Sciatic nerve (tissue), 2 donors: ENCODE measurements at regions not wholly inside any gene's neighbourhood (a gene's known extent, or its start where the extent isn't known, plus 50 kb on each side); places are given as distances from the start of the nearest gene placed in this dataset.

Experiments used
- ATAC-seq: fragments of 200-7000 bp; cut with Tn5 transposase; one replicate; pipeline ENCODE4 v1.9.1; 2020; ENCODE audit warnings: mild to moderate bottlenecking, moderate library complexity
- DNase-seq: peaks from one replicate; pipeline ENCODE4 v3.0.0-alpha.2; 2020; ENCODE audit warnings: low spot score
- intact Hi-C: fragments of 100-400 bp; cut with DNase I; formaldehyde crosslinking; loops from one replicate; pipeline ENCODE4 v1.14.2; 2022
- donor health status: DM: no; HTN: no; CAD: no.
- donor health status: DM: no; HTN: no; CAD: no.

DNA sequence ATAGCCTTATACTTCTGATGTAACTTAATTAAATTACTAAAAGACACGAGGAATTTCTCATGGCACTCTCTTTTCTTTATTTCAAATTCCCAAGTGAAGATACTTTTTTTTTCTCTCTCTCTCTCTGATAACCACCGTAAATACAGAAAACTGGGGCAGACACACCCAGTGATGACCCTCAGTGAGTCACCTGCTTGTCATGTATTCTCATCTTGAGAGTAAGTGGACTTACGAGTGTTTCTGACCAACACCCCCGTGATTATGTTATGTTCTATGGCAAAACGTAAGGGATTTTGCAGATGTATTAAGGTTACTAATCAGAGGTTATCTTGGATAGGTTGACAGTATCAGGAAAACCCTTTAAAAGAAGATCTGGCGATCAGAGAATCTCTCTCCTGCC lies 348.8 kb upstream of the ZNF717 start:
- intact Hi-C loops = no loop called here
- DNase-seq (no peak), ATAC-seq (no peak)

DNA sequence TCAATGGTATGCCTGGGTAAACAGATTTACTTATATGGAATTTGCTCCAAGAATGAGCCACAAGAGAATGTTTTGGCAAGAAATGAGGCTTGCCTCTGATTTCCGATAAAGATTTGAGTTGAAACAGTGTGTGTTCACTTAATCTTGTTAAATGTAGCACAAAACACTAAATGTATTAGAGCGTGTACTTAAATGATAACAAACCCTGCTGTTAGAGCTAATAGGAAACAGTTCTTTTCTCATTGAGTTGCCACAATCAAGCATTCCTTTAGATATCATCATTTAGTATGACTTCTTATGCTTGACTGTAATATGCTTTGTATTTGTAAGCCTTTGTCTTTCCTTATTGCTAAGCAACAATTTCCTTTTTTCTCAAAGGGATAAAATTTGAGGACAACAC lies 353.6 kb upstream of the ZNF717 start:
- intact Hi-C loops = no loop called here
- no peak for ATAC-seq

DNA sequence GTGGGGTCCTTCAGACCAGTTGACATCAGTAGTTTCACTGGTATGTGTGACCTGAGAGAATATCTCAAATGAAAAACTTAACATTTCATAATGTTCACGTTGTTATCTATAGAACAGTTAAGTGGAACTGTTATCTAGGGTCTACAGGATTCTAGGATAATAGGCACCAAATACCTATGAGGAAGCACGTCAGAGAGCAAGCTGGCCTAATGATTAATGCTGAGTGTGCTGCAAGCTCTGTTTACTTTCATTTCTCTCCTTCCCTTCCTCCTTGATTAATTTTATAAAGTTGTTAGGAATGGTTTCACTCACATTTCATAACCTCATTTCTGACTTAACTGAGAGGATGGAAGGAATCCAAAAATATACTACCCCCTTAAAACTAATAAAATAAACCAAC lies 362.5 kb upstream of the ZNF717 start:
- ATAC-seq (no peak), DNase-seq (no peak)
- intact Hi-C loops = no loop called here

More for the DNA sequence above, 353.6 kb upstream of the ZNF717 start:
- DNase-seq = no peak

DNA sequence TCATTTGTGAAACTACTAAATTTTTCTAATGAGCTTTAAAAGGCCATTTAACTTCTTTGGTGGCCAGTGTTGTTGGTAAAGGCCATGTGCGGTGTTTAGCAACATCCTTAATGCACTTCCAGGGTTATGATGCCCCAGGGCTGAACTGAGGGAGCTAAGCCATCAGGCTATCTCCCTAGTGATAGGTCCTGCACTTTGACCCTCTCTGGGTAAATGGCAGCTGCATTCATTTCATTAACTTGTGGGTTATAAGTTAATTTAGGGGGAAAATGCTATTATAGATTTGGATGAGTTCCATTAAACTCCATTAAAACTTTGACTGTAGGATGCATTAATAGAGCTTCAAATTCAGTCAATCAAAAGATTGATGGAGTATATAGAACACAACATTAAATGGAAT lies 366.7 kb upstream of the ZNF717 start:
- no peak for DNase-seq
- intact Hi-C loops = no loop called here
- ATAC-seq = no peak

DNA sequence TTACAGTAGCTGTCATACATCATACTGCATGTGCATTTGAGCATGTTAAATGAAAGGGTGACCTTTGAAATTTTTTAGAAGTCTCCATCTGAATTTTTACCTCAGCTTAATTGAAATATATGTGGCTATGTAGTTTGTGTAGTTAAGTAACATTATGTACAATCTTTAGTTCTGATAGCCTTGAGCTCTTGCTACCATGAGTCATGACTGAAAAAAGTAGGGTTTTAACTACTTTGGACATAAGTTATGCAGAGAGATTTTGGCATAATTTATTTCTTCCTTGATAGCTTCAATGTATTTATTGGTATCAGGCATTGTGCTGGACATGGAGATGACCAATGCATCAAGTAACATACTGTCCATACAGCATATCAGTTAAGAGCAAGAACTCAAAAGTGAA lies 376.5 kb upstream of the ZNF717 start:
- ATAC-seq (no peak), DNase-seq (no peak)
- intact Hi-C loops = no loop called here

DNA sequence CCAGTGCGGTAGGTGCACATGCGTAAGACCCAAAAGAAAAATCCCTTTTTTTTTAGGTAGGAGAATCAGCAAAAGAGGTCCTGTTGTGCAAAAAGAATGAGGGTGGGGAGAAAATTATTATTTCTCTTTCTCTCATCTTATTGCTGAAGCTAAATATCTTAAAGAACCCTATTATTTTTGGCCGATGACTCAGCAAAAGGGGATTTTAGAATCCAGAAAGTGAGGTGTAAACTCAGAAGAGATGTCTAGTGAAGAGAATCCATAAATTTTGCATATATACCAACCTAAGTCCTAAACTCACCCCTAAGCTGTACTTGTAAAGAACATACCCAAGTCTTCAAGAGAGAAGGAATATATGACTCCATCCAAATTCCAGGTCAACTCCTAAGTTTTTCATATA lies 386.3 kb upstream of the ZNF717 start:
- DNase-seq = no peak

GRCh38 chr3:76177610-76178009 lies 392.3 kb upstream of the ZNF717 start:
- intact Hi-C loops = no loop called here
- DNase-seq (no peak), ATAC-seq (no peak)

More for the DNA sequence above, 386.3 kb upstream of the ZNF717 start:
- no peak for ATAC-seq
- intact Hi-C loops = no loop called here

DNA sequence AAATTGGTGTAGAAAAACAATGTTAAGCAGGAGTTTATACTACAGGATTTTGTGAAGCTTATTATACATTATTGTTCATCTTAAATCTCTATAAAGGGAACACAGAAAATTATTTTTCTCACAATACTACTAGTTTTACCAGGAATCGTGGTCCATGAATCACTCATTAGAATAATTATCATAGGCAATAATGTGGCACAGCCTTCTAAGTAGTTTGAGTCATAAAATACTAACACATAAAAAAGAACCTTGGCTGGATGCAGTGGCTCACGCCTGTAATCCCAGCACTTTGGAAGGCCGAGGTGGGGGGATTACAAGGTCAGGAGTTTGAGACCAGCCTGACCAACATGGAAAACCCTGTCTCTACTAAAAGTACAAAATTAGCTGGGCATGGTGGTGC lies 393.1 kb upstream of the ZNF717 start:
- no peak for ATAC-seq
- intact Hi-C loops = no loop called here
- DNase-seq = no peak

DNA sequence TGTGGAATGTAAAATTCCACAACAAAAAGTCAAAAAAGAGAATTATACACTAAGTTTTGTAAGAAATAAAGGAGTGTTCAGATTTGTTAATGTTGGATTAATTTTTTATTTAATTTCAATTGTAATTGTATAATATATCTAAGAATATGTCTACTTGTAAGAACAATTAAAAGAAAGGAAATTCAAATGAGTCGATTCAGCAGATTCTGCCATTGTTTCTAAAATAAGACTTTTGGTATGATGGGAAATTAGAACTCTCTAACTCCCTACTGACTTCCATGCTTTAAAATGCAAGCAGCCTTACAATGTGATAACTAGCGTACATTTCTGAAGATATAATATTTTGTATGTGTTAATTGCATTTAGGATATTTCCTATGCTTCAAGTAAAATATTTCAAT lies 395.9 kb upstream of the ZNF717 start:
- intact Hi-C loops = no loop called here
- DNase-seq = no peak

GRCh38 chr3:76198086-76198485 lies 412.7 kb upstream of the ZNF717 start:
- no peak for DNase-seq
- ATAC-seq = no peak
- intact Hi-C loops = no loop called here

More for the DNA sequence above, 395.9 kb upstream of the ZNF717 start:
- ATAC-seq = no peak

DNA sequence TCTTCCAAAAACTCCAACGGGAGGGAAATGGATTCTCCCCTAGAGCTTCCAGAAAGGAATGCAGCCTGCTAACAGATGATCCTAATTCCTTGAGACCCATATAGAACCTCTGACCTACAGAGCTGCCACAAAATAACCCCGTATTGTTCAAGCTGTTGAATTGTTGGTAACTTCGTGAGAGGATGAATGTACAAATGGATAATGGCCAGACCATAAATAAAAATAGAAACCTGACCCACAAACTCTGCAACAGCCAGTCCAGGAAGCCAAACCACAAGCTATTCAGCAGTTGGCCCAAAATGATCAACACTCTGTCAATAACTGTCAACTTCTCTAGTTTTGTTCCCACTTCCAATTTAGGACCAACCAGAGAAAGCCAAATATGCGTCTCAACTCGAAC lies 414.0 kb upstream of the ZNF717 start:
- DNase-seq = no peak
- no peak for ATAC-seq
- intact Hi-C loops = no loop called here

- intact Hi-C loops = no loop called here
- DNase-seq (no peak), ATAC-seq (no peak)
Observed at GRCh38 chr3:76203578-76203977, 418.2 kb upstream of the ZNF717 start.

DNA sequence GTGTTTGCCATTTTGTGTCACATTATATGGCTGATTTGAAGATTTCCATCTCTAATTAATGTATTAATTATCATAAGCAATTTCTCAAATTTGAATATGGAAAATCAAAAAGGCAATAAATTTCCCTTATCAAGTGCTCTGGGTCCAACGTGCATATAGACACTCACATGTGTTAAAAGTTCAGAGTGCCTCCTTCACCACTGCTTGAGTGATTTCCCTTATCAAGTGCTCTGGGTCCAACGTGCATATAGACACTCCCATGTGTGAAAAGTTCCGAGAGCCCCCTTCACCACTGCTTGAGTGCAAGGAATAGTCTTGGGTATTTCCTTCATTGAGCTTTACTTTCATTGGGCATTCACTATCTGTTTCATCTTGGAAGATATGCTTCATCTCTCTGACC lies 421.0 kb upstream of the ZNF717 start:
- no peak for ATAC-seq
- DNase-seq = no peak
- intact Hi-C loops = no loop called here

- ATAC-seq = no peak
- no peak for DNase-seq
- intact Hi-C loops = no loop called here
Observed at GRCh38 chr3:76212679-76213078, 427.3 kb upstream of the ZNF717 start.

DNA sequence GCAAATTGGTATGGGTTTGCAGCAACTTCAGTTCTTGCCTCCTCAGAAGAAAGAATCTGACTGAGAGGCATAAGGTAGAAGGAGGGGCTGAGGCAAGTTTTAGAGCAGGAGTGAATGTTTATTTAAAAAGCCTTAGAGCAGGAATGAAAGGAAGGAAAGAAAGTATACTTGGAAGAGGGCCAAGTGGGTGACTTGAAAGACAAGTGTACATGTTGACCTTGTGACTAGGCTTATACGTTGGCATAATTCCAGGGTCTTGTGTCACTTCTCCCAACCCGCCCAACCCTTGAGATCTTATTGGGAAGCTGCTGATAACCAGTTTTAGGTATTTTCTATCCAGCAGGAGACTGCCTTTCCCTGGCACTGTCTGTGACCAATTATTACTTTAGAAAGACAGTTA lies 436.9 kb upstream of the ZNF717 start:
- DNase-seq (no peak), ATAC-seq (no peak)
- intact Hi-C loops = no loop called here

DNA sequence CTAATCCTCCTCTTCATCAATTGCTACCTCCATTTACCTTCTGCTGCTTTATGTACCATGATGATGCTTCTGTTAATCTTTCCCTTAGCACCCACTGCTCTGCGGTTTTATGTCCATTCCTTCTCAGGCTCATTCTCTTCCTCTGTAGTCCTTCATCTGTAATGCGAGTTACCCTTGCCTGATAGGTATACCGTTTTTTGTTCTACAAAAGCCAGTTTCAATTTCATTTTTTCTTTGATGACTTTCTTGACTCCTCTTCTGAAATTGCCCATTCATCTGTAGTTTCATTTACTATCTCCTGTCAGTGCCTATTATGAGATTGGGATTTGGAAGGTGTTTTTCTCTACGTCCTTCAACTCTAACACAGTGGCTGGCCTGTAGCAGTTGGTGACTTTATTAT lies 445.9 kb upstream of the ZNF717 start:
- DNase-seq (no peak), ATAC-seq (no peak)
- intact Hi-C loops = no loop called here

DNA sequence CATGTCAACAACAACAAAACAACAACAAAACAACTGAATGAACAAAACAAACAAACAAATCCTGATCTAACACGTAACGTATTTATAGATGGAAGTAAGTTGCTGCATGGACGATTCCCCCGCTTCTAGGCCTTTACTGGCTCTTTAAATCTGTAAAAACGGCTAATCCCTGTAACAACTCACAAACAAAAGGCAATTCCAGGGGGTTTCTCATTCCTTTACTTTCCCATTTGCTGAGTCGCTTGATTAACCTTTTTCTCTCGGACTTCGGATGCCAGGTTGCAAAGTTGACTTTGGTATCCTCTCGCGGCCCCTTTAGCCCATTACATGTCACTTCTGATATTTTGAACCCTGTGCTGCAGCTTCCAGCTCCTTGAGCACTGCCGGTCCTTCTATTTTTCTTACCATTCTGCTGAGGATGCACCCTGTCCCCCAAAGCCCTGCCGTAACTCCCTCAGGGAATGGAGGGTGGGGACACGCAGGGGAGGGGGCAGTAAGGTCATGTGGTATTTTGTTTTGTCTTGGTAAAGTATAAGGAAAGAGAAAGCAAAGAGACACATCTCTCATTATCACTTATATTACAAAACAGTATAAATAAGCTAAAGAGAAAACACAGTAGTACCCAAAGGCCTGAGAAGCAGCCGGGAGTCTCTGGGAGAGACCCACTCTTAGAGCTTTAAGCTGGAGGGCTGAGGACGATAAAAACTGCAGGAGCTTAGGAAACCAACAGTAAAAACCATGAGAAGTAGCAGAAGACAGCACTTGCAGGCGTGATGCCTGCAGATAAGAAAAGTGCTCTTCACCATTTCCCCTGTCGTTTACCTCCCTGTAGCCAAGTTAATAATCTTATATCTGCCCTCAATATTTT lies 457.8 kb upstream of the ZNF717 start:
- ATAC-seq = no peak
- intact Hi-C loops = no loop called here
- DNase-seq = no peak

- DNase-seq (no peak), ATAC-seq (no peak)
- intact Hi-C loops = no loop called here
Observed at GRCh38 chr3:76245073-76245472, 459.7 kb upstream of the ZNF717 start.

DNA sequence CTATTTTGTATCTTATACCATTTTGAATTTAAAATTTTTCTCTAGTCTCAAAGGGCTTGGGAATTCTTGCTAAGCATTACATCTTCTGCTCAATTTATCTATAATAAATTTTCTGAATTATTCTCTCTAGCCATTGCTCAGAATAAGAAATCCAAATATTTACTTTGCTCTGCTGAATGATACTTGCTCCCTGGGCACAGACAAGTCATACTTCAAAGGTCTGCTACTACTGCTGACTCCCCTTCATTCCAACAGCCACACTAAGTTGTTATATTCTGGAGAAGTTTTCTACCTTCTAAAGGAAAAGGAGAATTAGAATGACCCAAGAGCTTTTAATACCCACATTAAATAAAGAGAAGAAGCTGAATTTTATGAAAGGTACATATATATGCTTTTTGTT lies 460.3 kb upstream of the ZNF717 start:
- intact Hi-C loops = no loop called here
- ATAC-seq (no peak), DNase-seq (no peak)

GRCh38 chr3:76264496-76264895 lies 479.1 kb upstream of the ZNF717 start:
- no peak for DNase-seq
- intact Hi-C loops = no loop called here
- no peak for ATAC-seq

DNA sequence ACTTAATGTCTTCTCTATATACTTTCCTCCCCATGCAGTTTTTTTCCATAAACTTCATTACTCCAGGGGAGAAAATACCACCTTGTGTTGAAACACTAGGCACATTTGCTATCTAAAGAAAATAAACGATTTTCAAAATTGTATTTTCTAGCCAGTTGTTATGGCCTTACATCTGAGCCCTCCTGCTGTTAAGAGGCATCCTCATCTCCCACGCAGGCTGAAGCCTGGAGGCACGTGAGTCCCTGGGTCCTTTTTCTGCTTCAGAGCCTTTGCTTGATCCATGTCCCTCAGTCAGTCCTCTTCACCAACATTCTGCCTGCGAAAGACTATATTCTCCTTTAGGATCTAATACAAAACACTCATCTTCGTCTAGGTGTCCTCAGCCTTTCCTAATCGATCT lies 479.6 kb upstream of the ZNF717 start:
- ATAC-seq = no peak
- intact Hi-C loops = no loop called here
- DNase-seq = no peak
